Keratinocyte (primary cell): ENCODE measurements at regions not wholly inside any gene's neighbourhood (a gene's known extent, or its start where the extent isn't known, plus 50 kb on each side); places are given as distances from the start of the nearest gene placed in this dataset.

ENCODE experiments used
- DNase-seq: peaks from one replicate; pipeline ENCODE4 v3.0.0-alpha.2; 2011; ENCODE audit warnings: low read depth, missing footprints, low spot score
- FAIRE-seq: peaks from 2 replicates; lab custom pipeline; 2011; peaks lifted over from hg19 to GRCh38; lab: Jason Lieb, UNC
- H2AFZ ChIP-seq: 2 replicates; pipeline ENCODE4 v1.6.0; 2012; ENCODE audit warnings: low read length, control low read depth, inconsistent platforms; ENCODE audit not compliant: control insufficient read depth
- H3K27ac ChIP-seq: 2 replicates; pipeline ENCODE4 v1.5.1; 2011; ENCODE audit warnings: low read length; ENCODE audit not compliant: control insufficient read depth, insufficient read depth
- H3K27me3 ChIP-seq: 3 replicates; pipeline ENCODE4 v1.6.0; 2011; ENCODE audit warnings: low read length; ENCODE audit not compliant: control insufficient read depth, insufficient read depth; ENCODE audit errors: extremely low read depth
- H3K36me3 ChIP-seq, 2 experiments: 2 replicates in 1 of 2; 3 replicates in 1 of 2; pipeline ENCODE4 v1.5.1; 2011; ENCODE audit warnings: low read length in 2 of 2, mild to moderate bottlenecking in 1 of 2; ENCODE audit not compliant: control insufficient read depth in 2 of 2, insufficient read depth in 2 of 2; ENCODE audit errors: extremely low read depth in 1 of 2
- H3K4me1 ChIP-seq: 3 replicates; pipeline ENCODE4 v1.5.1; 2011; ENCODE audit warnings: low read length; ENCODE audit not compliant: control insufficient read depth, insufficient read depth; ENCODE audit errors: extremely low read depth
- H3K4me2 ChIP-seq: 3 replicates; pipeline ENCODE4 v1.6.0; 2011; ENCODE audit warnings: low read depth, low read length; ENCODE audit not compliant: control insufficient read depth, insufficient read depth; ENCODE audit errors: extremely low read depth
- H3K4me3 ChIP-seq, 3 experiments: fragments of 200-600 bp in 1 of 3; sonication (generic) in 1 of 3; 2 replicates in 2 of 3; 3 replicates in 1 of 3; pipeline ENCODE4 v1.5.1; 2011 to 2016; ENCODE audit warnings: low read length in 3 of 3, mild to moderate bottlenecking in 3 of 3, control low read depth in 2 of 3, inconsistent platforms in 1 of 3, low read depth in 1 of 3, mixed read lengths in 1 of 3, mixed run types in 1 of 3, moderate library complexity in 1 of 3; ENCODE audit not compliant: control insufficient read depth in 2 of 3, insufficient read depth in 2 of 3; ENCODE audit errors: extremely low read depth in 1 of 3
- H3K79me2 ChIP-seq: 2 replicates; pipeline ENCODE4 v1.6.0; 2012; ENCODE audit warnings: low read length; ENCODE audit not compliant: control insufficient read depth, insufficient read depth
- H3K9ac ChIP-seq: 3 replicates; pipeline ENCODE4 v1.6.0; 2011; ENCODE audit warnings: low read length; ENCODE audit not compliant: control insufficient read depth, insufficient read depth; ENCODE audit errors: extremely low read depth
- H3K9me1 ChIP-seq: 3 replicates; pipeline ENCODE4 v1.6.0; 2011; ENCODE audit warnings: low read length; ENCODE audit not compliant: control insufficient read depth, insufficient read depth; ENCODE audit errors: extremely low read depth
- H3K9me3 ChIP-seq: 2 replicates; pipeline ENCODE4 v1.5.1; 2012; ENCODE audit warnings: low read depth, low read length; ENCODE audit not compliant: control insufficient read depth
- H4K20me1 ChIP-seq: 3 replicates; pipeline ENCODE4 v1.6.0; 2011; ENCODE audit warnings: low read length; ENCODE audit not compliant: control insufficient read depth, insufficient read depth; ENCODE audit errors: extremely low read depth
- CTCF ChIP-seq, 3 experiments: IDR thresholded peaks in 1 of 3; conservative IDR thresholded peaks in 1 of 3; optimal IDR thresholded peaks in 1 of 3; 2 replicates in 2 of 3; 3 replicates in 1 of 3; pipeline versions ENCODE3 to v1.5.1; 2011; ENCODE audit warnings: low read length in 3 of 3, mild to moderate bottlenecking in 3 of 3, moderate library complexity in 2 of 3, control low read depth in 1 of 3, inconsistent platforms in 1 of 3; ENCODE audit not compliant: insufficient read depth in 2 of 3; ENCODE audit errors: extremely low read depth in 1 of 3
- EZH2 ChIP-seq: IDR thresholded peaks from one replicate; pipeline ENCODE4 v1.6.1; 2012; ENCODE audit warnings: inconsistent platforms, mild to moderate bottlenecking, low read length, moderate library complexity
- dilution Hi-C: fragments of 300-500 bp; cut with MboI; formaldehyde crosslinking; loops from one replicate; pipeline ENCODE4 v1.7.0; 2020; ENCODE audit warnings: low sequenced_read_pairs; ENCODE audit not compliant: extremely low pct_ligation_motif_present

- no peak for FAIRE-seq
- Histone ChIP-seq H3K9me3 (peaks cover 2% of the 10 kb centered on the region), H3K27ac (no peak overlapping the region), H3K4me1 (no peaks in the 10 kb centered on the region), H3K4me2 (no peak overlapping the region), H3K27me3 (no peaks in the 10 kb centered on the region), H3K36me3 (no peaks in the 10 kb centered on the region), H3K9ac (no peak overlapping the region), H2AFZ (no peak overlapping the region), H3K79me2 (no peaks in the 10 kb centered on the region), H4K20me1 (no peaks in the 10 kb centered on the region), H3K9me1 (no peaks in the 10 kb centered on the region), H3K4me3 (no peak overlapping the region)
- no peak for DNase-seq
- no peak for TF ChIP-seq EZH2
- no peak for TF ChIP-seq CTCF (optimal IDR thresholded peaks at IDR 0.05 in 1 of 3, IDR thresholded peaks at IDR 0.05 in 1 of 3, conservative IDR thresholded peaks at IDR 0.05 in 1 of 3; ENCODE audit: extremely low read depth in 1 of 3, insufficient read depth in 2 of 3, low read length in 3 of 3)
- dilution Hi-C loops: no loop called here
Measured at GRCh38 chr18:4551001-4551360, 95.9 kb upstream of the DLGAP1 start.

- Histone ChIP-seq H3K27me3 (no peaks in the 10 kb centered on the region), H3K9ac (no peak overlapping the region), H3K36me3 (no peaks in the 10 kb centered on the region), H3K4me1 (no peaks in the 10 kb centered on the region), H3K27ac (no peak overlapping the region), H4K20me1 (no peaks in the 10 kb centered on the region), H3K4me3 (no peak overlapping the region), H3K9me3 (peaks cover 2% of the 10 kb centered on the region), H2AFZ (no peak overlapping the region), H3K9me1 (no peaks in the 10 kb centered on the region), H3K4me2 (no peak overlapping the region), H3K79me2 (no peaks in the 10 kb centered on the region)
- TF ChIP-seq EZH2: no peak
- dilution Hi-C loops: no loop called here
- no peak for FAIRE-seq
- no peak for DNase-seq
Measured at GRCh38 chr18:4549164-4549872, 94.2 kb upstream of the DLGAP1 start.

DNA sequence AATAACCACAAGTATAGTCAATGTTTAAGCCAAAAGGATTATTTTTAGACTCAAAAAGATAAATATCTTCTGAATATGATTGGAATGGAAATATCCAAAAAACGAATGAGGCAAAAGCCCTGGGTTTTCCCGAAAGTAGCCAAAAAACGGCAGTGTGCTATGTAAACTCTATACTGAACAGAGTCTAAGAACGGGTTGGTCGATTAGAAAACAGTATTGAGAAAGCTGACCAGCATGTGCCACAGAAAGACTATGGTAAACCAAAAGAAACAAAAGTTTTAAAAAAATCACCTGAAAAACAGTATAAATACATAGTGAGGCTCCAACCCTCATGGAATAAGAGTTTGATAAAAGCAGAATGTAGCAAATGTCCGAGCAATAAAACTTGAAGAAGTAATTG is 92.0 kb upstream of the DLGAP1 start:
- no peaks in the 10 kb centered on the region for H3K4me1 ChIP-seq
- DNase-seq: no peak
- H3K9me1 ChIP-seq: no peaks in the 10 kb centered on the region
- no peak for FAIRE-seq
- TF ChIP-seq EZH2: no peak
- TF ChIP-seq CTCF (optimal IDR thresholded peaks at IDR 0.05 in 1 of 3, IDR thresholded peaks at IDR 0.05 in 1 of 3, conservative IDR thresholded peaks at IDR 0.05 in 1 of 3; ENCODE audit: extremely low read depth in 1 of 3, insufficient read depth in 2 of 3, low read length in 3 of 3): no peak
- H3K4me2 ChIP-seq: no peak overlapping the region
- peaks cover 2% of the 10 kb centered on the region for H3K9me3 ChIP-seq
- no peaks in the 10 kb centered on the region for H3K27me3 ChIP-seq
- H3K79me2 ChIP-seq: no peaks in the 10 kb centered on the region
- no peak overlapping the region for H2AFZ ChIP-seq
- dilution Hi-C loops: no loop called here
- no peak overlapping the region for H3K4me3 ChIP-seq
- no peak overlapping the region for H3K27ac ChIP-seq
- H4K20me1 ChIP-seq: no peaks in the 10 kb centered on the region
- H3K9ac ChIP-seq: no peak overlapping the region
- no peaks in the 10 kb centered on the region for H3K36me3 ChIP-seq
